GM12874 (cell line): ENCODE measurements at regions not wholly inside any gene's neighbourhood (a gene's known extent, or its start where the extent isn't known, plus 50 kb on each side); places are given as distances from the start of the nearest gene placed in this dataset.

ENCODE experiments used
- CTCF ChIP-seq: IDR thresholded peaks from 2 replicates; pipeline ENCODE4 v1.5.1; 2011; ENCODE audit warnings: low read depth, mild to moderate bottlenecking, control low read depth, low read length, moderate library complexity; ENCODE audit not compliant: insufficient read depth

DNA sequence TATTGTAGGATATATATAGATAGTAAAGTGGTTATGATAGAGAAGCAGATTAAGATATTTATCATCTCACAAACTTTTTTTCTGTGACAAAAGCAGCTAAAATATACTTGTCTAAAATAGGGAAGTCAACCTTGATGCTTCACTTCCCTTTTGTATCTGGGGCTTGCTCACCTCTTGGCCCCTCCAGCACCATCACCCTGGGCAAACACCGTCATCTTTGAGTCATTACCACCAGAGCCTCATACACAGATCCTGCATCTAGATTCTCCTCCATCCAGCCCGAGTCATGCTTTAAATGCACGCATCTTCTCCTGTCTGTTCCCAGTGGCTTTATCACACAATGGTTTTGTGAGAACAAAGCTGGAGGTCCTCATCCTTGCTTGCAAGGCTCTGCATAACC, 1062.7 kb upstream of the EEF2KMT start:
- TF ChIP-seq CTCF, result no peak

DNA sequence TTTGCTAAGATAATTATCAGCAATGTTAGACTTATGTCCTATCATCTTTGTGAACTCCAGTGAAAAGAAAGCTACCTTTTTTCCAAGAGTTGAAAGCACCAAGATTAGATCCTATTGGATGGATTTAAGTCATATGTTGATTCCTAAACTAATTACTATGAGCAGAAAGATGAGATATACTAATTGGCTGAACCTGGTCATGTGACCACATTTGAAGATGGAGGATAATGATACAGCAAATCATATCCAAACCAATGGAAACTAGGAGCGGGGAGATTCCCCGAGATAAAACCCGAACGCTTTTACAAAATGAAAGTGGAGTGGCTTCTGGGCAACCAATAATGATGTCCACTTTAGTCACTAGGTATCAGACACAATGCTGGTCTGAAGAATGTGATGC, 1060.2 kb upstream of the EEF2KMT start:
- TF ChIP-seq CTCF, result no peak

DNA sequence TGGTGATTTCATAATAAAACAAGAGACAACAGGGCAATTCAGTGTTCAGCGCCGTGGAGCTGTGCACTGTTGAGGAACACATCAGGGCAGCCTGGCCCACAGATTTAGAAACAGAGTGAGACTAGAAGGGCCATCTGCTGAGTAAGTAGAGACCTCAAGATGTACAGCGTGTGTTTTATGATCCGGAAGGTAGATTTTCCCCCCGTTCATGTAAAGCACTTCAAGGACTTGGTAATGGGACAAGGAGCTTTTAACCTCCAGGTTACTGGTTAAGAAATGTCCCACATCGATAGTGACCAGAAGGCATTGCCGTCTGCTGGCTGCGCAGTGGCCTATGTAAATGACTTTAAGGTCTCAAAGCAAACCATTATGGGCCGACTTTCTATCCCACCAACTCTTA, 1057.7 kb upstream of the EEF2KMT start:
- no peak for TF ChIP-seq CTCF

GRCh38 chr16:6153901-6154300, 1056.3 kb upstream of the EEF2KMT start:
- no peak for TF ChIP-seq CTCF

GRCh38 chr16:6149031-6149430, 1051.4 kb upstream of the EEF2KMT start:
- TF ChIP-seq CTCF, result no peak

DNA sequence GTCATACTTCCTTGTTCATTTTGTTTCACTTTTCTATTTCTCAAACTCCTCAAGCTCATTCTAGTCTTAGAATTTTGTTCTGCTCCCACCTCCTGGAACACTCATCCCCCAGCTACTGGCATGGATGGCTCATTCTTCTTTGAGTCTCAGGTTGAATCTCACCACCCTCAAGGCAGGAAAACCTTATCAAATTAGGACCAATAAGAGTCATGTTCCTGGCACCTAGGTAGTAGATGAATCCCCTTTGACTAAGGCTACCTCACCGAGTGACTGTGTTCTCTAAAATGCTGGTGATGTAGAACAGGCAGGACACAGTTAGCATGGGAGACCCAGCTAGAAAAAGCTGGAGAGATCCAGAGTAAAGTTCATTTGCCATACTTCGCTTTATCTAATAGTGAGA, 1050.8 kb upstream of the EEF2KMT start:
- TF ChIP-seq CTCF, result no peak

DNA sequence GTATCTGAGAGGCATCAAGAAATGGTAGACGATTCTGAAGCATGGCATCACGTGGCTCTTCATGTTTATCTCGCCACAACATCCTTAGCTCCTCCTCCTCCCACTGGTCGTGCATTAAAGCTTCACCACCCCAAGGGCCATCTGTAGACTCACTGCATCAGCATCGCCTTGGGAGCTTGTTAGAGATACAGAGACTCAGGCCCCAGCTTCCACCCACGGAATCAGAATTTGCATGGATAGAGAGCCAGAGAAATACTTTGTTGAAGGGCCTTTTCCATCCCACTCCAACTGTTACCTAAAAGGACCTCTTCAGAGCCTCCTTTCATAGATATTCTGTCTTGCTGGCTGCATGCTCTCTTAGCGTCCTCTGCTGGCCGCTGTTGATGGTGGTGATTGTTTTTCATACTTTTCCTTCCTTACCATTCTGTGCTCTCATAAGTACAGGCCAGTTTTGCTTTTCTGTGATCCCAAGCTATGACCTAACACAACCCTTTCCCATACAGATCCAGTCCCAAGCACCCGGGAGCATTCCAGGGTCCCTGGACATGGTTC, 1049.4 kb upstream of the EEF2KMT start:
- TF ChIP-seq CTCF, result no peak

DNA sequence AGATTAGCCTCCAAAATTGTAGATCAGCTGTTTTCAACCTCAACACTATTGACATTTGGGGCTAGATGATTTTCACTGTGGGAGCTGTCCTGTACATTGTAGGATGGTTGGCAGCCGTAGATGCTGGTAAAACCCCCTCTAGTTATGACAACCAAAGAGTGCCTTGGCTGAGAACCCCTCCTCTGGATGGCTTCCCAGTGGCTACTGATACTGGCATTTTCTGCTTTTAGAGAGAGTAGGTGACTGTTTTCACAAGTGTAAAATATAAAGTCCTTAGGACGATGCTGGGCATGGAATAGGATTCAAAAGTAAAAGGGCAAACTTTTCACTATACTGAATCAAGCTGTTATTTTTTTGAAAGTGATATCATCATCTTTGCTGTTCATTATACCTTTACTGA, 1048.8 kb upstream of the EEF2KMT start:
- no peak for TF ChIP-seq CTCF
